Liver (tissue), 7 donors: ENCODE measurements at regions not wholly inside any gene's neighbourhood (a gene's known extent, or its start where the extent isn't known, plus 50 kb on each side); places are given as distances from the start of the nearest gene placed in this dataset.

Experiments
- DNase-seq: peaks from one replicate; pipeline ENCODE4 v3.0.0-alpha.2; 2017; ENCODE audit warnings: low spot score
- H3K27ac ChIP-seq, 2 donors: one replicate each; pipeline ENCODE4 v1.7.0; 2013; ENCODE audit warnings: inconsistent platforms in 2 of 2, low read length in 2 of 2, control low read depth in 1 of 2, low read depth in 1 of 2, mild to moderate bottlenecking in 1 of 2
- H3K27me3 ChIP-seq, 4 donors: one replicate each; pipeline versions ENCODE4 v1.6.1 to v1.7.0; 2013; ENCODE audit warnings: low read length in 3 of 4, inconsistent platforms in 1 of 4, mild to moderate bottlenecking in 1 of 4, moderate library complexity in 1 of 4; ENCODE audit not compliant: control insufficient read depth in 4 of 4, insufficient read depth in 4 of 4
- H3K36me3 ChIP-seq, 4 donors: one replicate each; pipeline versions ENCODE4 v1.6.1 to v1.7.0; 2013; ENCODE audit warnings: low read length in 3 of 4, mild to moderate bottlenecking in 3 of 4, low read depth in 1 of 4, moderate library complexity in 1 of 4; ENCODE audit not compliant: control insufficient read depth in 4 of 4, insufficient read depth in 3 of 4
- H3K4me1 ChIP-seq, 4 donors: one replicate each; pipeline versions ENCODE4 v1.6.1 to v1.7.0; 2013; ENCODE audit warnings: low read length in 3 of 4, mild to moderate bottlenecking in 3 of 4, moderate library complexity in 1 of 4; ENCODE audit not compliant: control insufficient read depth in 4 of 4, insufficient read depth in 4 of 4
- H3K4me3 ChIP-seq, 3 donors: one replicate each; pipeline versions ENCODE4 v1.6.1 to v1.7.0; 2013; ENCODE audit warnings: low read length in 3 of 3, control low read depth in 1 of 3, low read depth in 1 of 3, mild to moderate bottlenecking in 1 of 3
- H3K9ac ChIP-seq, 2 donors: one replicate each; pipeline ENCODE4 v1.7.0; 2013; ENCODE audit warnings: low read length in 2 of 2, mild to moderate bottlenecking in 2 of 2, moderate library complexity in 2 of 2, control low read depth in 1 of 2, low read depth in 1 of 2
- H3K9me3 ChIP-seq, 4 donors: one replicate each; pipeline versions ENCODE4 v1.6.1 to v1.7.0; 2013; ENCODE audit warnings: low read length in 3 of 4; ENCODE audit not compliant: control insufficient read depth in 4 of 4
- ATF3 ChIP-seq: IDR thresholded peaks from 2 replicates; pipeline ENCODE4 v1.6.1; 2016; ENCODE audit warnings: antibody characterized with exemption
- EGR1 ChIP-seq, 2 donors: IDR thresholded peaks; 2 replicates each; pipeline ENCODE4 v1.6.1; 2016 to 2018; ENCODE audit warnings: antibody characterized with exemption in 2 of 2, low read depth in 2 of 2
- FOXA1 ChIP-seq: IDR thresholded peaks from 2 replicates; pipeline ENCODE4 v1.6.1; 2016; ENCODE audit warnings: antibody characterized with exemption
- FOXA2 ChIP-seq: IDR thresholded peaks from 2 replicates; pipeline ENCODE4 v1.6.1; 2016; ENCODE audit warnings: antibody characterized with exemption
- GABPA ChIP-seq, 2 donors: IDR thresholded peaks in 1 of 2; conservative IDR thresholded peaks in 1 of 2; 2 replicates each; pipeline ENCODE4 v1.6.1; 2016; ENCODE audit warnings: antibody characterized with exemption in 2 of 2, mild to moderate bottlenecking in 1 of 2, moderate library complexity in 1 of 2
- HNF4A ChIP-seq, 2 donors: conservative IDR thresholded peaks; 2 replicates each; pipeline ENCODE4 v1.6.1; 2016; ENCODE audit warnings: antibody characterized with exemption in 2 of 2, mild to moderate bottlenecking in 2 of 2
- HNF4G ChIP-seq: IDR thresholded peaks from 2 replicates; pipeline ENCODE4 v1.6.1; 2016; ENCODE audit warnings: antibody characterized with exemption
- JUND ChIP-seq, 2 donors: IDR thresholded peaks; 2 replicates each; pipeline ENCODE4 v1.6.1; 2016; ENCODE audit warnings: antibody characterized with exemption in 2 of 2
- MAX ChIP-seq: IDR thresholded peaks from 2 replicates; pipeline ENCODE4 v1.6.1; 2016; ENCODE audit warnings: antibody characterized with exemption
- NR2F2 ChIP-seq: IDR thresholded peaks from 2 replicates; pipeline ENCODE4 v1.6.1; 2016; ENCODE audit warnings: antibody characterized with exemption
- RAD21 ChIP-seq, 2 donors: IDR thresholded peaks; 2 replicates each; pipeline ENCODE4 v1.6.1; 2016; ENCODE audit warnings: antibody characterized with exemption in 2 of 2, mild to moderate bottlenecking in 2 of 2
- REST ChIP-seq: IDR thresholded peaks from 2 replicates; pipeline ENCODE4 v1.6.1; 2016; ENCODE audit warnings: antibody characterized with exemption, mild to moderate bottlenecking
- RXRA ChIP-seq, 2 donors: IDR thresholded peaks; 2 replicates each; pipeline ENCODE4 v1.6.1; 2017 to 2018; ENCODE audit warnings: antibody characterized with exemption in 2 of 2, mild to moderate bottlenecking in 1 of 2
- SP1 ChIP-seq: IDR thresholded peaks from 2 replicates; pipeline ENCODE4 v1.6.1; 2018; ENCODE audit warnings: antibody characterized with exemption, mild to moderate bottlenecking
- TAF1 ChIP-seq: conservative IDR thresholded peaks from 2 replicates; pipeline ENCODE4 v1.6.1; 2016; ENCODE audit warnings: antibody characterized with exemption, mild to moderate bottlenecking
- YY1 ChIP-seq: IDR thresholded peaks from 2 replicates; pipeline ENCODE4 v1.6.1; 2016; ENCODE audit warnings: antibody characterized with exemption, mild to moderate bottlenecking
- ZBTB33 ChIP-seq: IDR thresholded peaks from 2 replicates; pipeline ENCODE4 v1.6.1; 2016; ENCODE audit warnings: antibody characterized with exemption
- WGBS: extraction: QIAGEN DNeasy Blood & Tissue Kit; methylation state at CpG from one replicate; pipeline ENCODE4 v1.1.7; 2013; 5-methylcytosine and 5-hydroxymethylcytosine counted together
- donor health status: healthy.
- donor health status: healthy.
- donor health status: healthy.
- donor health status: healthy.

GRCh38 chr12:74647256-74647655, 109.6 kb downstream of the ATXN7L3B start:
- no peak for DNase-seq
- no peak overlapping the region for H3K4me3 ChIP-seq

GRCh38 chr12:74656251-74656650, 118.6 kb downstream of the ATXN7L3B start:
- TF ChIP-seq HNF4G, result no peak
- TF ChIP-seq MAX, result no peak
- TF ChIP-seq REST, result no peak
- no peak for TF ChIP-seq GABPA (IDR thresholded peaks at IDR 0.05 in 1 of 2, conservative IDR thresholded peaks at IDR 0.05 in 1 of 2)
- TF ChIP-seq YY1, result no peak
- TF ChIP-seq SP1, result no peak
- no peak for TF ChIP-seq JUND (IDR thresholded peaks at IDR 0.05)
- TF ChIP-seq EGR1 (IDR thresholded peaks at IDR 0.05; ENCODE audit: low read depth in 2 of 2), result no peak
- TF ChIP-seq ZBTB33, result no peak
- no peak for TF ChIP-seq TAF1
- H3K9me3 ChIP-seq, result no peaks in the 10 kb centered on the region
- no peak overlapping the region for H3K27ac ChIP-seq
- no peak overlapping the region for H3K4me3 ChIP-seq
- H3K27me3 ChIP-seq, result no peaks in the 10 kb centered on the region
- no peak overlapping the region for H3K9ac ChIP-seq
- H3K36me3 ChIP-seq, result no peaks in the 10 kb centered on the region
- H3K4me1 ChIP-seq, result no peaks in the 10 kb centered on the region
- DNase-seq, result no peak

More at GRCh38 chr12:74647256-74647655, 109.6 kb downstream of the ATXN7L3B start:
- H3K27ac ChIP-seq, result no peak overlapping the region
- no peaks in the 10 kb centered on the region for H3K36me3 ChIP-seq
- H3K9ac ChIP-seq, result no peak overlapping the region
- H3K9me3 ChIP-seq, result no peaks in the 10 kb centered on the region
- no peaks in the 10 kb centered on the region for H3K27me3 ChIP-seq
- 17% methylated on average over 2 of the region's 2 CpGs for WGBS
- no peak for TF ChIP-seq HNF4G
- no peak for TF ChIP-seq HNF4A (conservative IDR thresholded peaks at IDR 0.05)
- no peaks in the 10 kb centered on the region for H3K4me1 ChIP-seq

- H3K27ac ChIP-seq, result no peak overlapping the region
- DNase-seq, result no peak
- 66% methylated on average over 5 of the region's 5 CpGs for WGBS
- TF ChIP-seq REST (no peak), NR2F2 (no peak), RXRA (IDR thresholded peaks at IDR 0.05) (no peak), ATF3 (no peak), RAD21 (IDR thresholded peaks at IDR 0.05) (no peak), FOXA2 (no peak), HNF4G (no peak), ZBTB33 (no peak), YY1 (no peak), FOXA1 (no peak), TAF1 (no peak), JUND (IDR thresholded peaks at IDR 0.05) (no peak)
These were observed 122.8 kb downstream of the ATXN7L3B start for GRCh38 chr12:74660442-74660841.

More at GRCh38 chr12:74660442-74660841, 122.8 kb downstream of the ATXN7L3B start:
- Histone ChIP-seq H3K36me3 (no peaks in the 10 kb centered on the region), H3K9me3 (no peaks in the 10 kb centered on the region), H3K9ac (no peak overlapping the region), H3K4me3 (no peak overlapping the region), H3K4me1 (no peaks in the 10 kb centered on the region), H3K27me3 (no peaks in the 10 kb centered on the region)
